ENCODE measurements at regions not wholly inside any gene's neighbourhood (a gene's known extent, or its start where the extent isn't known, plus 50 kb on each side); places are given as distances from the start of the nearest gene placed in this dataset.

- Histone ChIP-seq H3K4me3 (ENCODE audit: insufficient read depth, low read length, poor library complexity, severe bottlenecking) (no peak overlapping the region), H3K27ac (ENCODE audit: low read depth, low read length) (no peak overlapping the region), H3K9me3 (ENCODE audit: insufficient read depth, low read length) (no peaks in the 10 kb centered on the region), H3K79me2 (ENCODE audit: insufficient read depth, low read length) (no peaks in the 10 kb centered on the region), H4K20me1 (ENCODE audit: low read depth, low read length) (no peaks in the 10 kb centered on the region), H3K9me2 (replicated peaks; ENCODE audit: insufficient read depth, low read length) (no peaks in the 10 kb centered on the region), H2AFZ (ENCODE audit: low read depth, low read length, severe bottlenecking) (no peak overlapping the region), H3F3A (ENCODE audit: insufficient read depth) (no peaks in the 10 kb centered on the region), H3K4me2 (ENCODE audit: low read depth, low read length, poor library complexity, severe bottlenecking) (no peak overlapping the region), H3K36me3 (ENCODE audit: low read length) (no peaks in the 10 kb centered on the region), H3K9ac (ENCODE audit: low read length) (no peak overlapping the region), H3K27me3 (ENCODE audit: low read length) (no peaks in the 10 kb centered on the region)
- TF ChIP-seq EZH2phosphoT487 (conservative IDR thresholded peaks at IDR 0.05; ENCODE audit: low read length) (no peak), CTCF (IDR thresholded peaks at IDR 0.05; ENCODE audit: insufficient read depth, low read length, poor library complexity, severe bottlenecking) (no peak)
Observed at GRCh38 chr1:199449681-199450080, 577.8 kb upstream of the NR5A2 start.

- H3K27ac ChIP-seq (ENCODE audit: low read depth, low read length), result no peak overlapping the region
- no peaks in the 10 kb centered on the region for H3K27me3 ChIP-seq (ENCODE audit: low read length)
- H3K79me2 ChIP-seq (ENCODE audit: insufficient read depth, low read length), result no peaks in the 10 kb centered on the region
- H3K9me3 ChIP-seq (ENCODE audit: insufficient read depth, low read length), result no peaks in the 10 kb centered on the region
- H3K36me3 ChIP-seq (ENCODE audit: low read length), result no peaks in the 10 kb centered on the region
- H3K9me2 ChIP-seq (replicated peaks; ENCODE audit: insufficient read depth, low read length), result no peaks in the 10 kb centered on the region
- H2AFZ ChIP-seq (ENCODE audit: low read depth, low read length, severe bottlenecking), result no peak overlapping the region
- no peak overlapping the region for H3K9ac ChIP-seq (ENCODE audit: low read length)
- H3K4me2 ChIP-seq (ENCODE audit: low read depth, low read length, poor library complexity, severe bottlenecking), result no peak overlapping the region
- TF ChIP-seq CTCF (IDR thresholded peaks at IDR 0.05; ENCODE audit: insufficient read depth, low read length, poor library complexity, severe bottlenecking) (no peak), EZH2phosphoT487 (conservative IDR thresholded peaks at IDR 0.05; ENCODE audit: low read length) (no peak)
- H3K4me3 ChIP-seq (ENCODE audit: insufficient read depth, low read length, poor library complexity, severe bottlenecking), result no peak overlapping the region
- no peaks in the 10 kb centered on the region for H4K20me1 ChIP-seq (ENCODE audit: low read depth, low read length)
- no peaks in the 10 kb centered on the region for H3F3A ChIP-seq (ENCODE audit: insufficient read depth)
Observed at GRCh38 chr1:199452627-199453026, 574.9 kb upstream of the NR5A2 start.

GRCh38 chr1:199453723-199454122 is 573.8 kb upstream of the NR5A2 start:
- no peaks in the 10 kb centered on the region for H4K20me1 ChIP-seq (ENCODE audit: low read depth, low read length)
- no peaks in the 10 kb centered on the region for H3K9me2 ChIP-seq (replicated peaks; ENCODE audit: insufficient read depth, low read length)
- H3F3A ChIP-seq (ENCODE audit: insufficient read depth), result no peaks in the 10 kb centered on the region
- no peak overlapping the region for H3K9ac ChIP-seq (ENCODE audit: low read length)
- no peaks in the 10 kb centered on the region for H3K9me3 ChIP-seq (ENCODE audit: insufficient read depth, low read length)
- no peaks in the 10 kb centered on the region for H3K36me3 ChIP-seq (ENCODE audit: low read length)
- no peak overlapping the region for H2AFZ ChIP-seq (ENCODE audit: low read depth, low read length, severe bottlenecking)
- no peaks in the 10 kb centered on the region for H3K79me2 ChIP-seq (ENCODE audit: insufficient read depth, low read length)
- no peak overlapping the region for H3K27ac ChIP-seq (ENCODE audit: low read depth, low read length)
- no peak for TF ChIP-seq CTCF (IDR thresholded peaks at IDR 0.05; ENCODE audit: insufficient read depth, low read length, poor library complexity, severe bottlenecking)
- TF ChIP-seq EZH2phosphoT487 (conservative IDR thresholded peaks at IDR 0.05; ENCODE audit: low read length), result no peak
- no peak overlapping the region for H3K4me3 ChIP-seq (ENCODE audit: insufficient read depth, low read length, poor library complexity, severe bottlenecking)
- H3K4me2 ChIP-seq (ENCODE audit: low read depth, low read length, poor library complexity, severe bottlenecking), result no peak overlapping the region
- H3K27me3 ChIP-seq (ENCODE audit: low read length), result no peaks in the 10 kb centered on the region
